ENCODE measurements at regions not wholly inside any gene's neighbourhood (a gene's known extent, or its start where the extent isn't known, plus 50 kb on each side); places are given as distances from the start of the nearest gene placed in this dataset.

DNA sequence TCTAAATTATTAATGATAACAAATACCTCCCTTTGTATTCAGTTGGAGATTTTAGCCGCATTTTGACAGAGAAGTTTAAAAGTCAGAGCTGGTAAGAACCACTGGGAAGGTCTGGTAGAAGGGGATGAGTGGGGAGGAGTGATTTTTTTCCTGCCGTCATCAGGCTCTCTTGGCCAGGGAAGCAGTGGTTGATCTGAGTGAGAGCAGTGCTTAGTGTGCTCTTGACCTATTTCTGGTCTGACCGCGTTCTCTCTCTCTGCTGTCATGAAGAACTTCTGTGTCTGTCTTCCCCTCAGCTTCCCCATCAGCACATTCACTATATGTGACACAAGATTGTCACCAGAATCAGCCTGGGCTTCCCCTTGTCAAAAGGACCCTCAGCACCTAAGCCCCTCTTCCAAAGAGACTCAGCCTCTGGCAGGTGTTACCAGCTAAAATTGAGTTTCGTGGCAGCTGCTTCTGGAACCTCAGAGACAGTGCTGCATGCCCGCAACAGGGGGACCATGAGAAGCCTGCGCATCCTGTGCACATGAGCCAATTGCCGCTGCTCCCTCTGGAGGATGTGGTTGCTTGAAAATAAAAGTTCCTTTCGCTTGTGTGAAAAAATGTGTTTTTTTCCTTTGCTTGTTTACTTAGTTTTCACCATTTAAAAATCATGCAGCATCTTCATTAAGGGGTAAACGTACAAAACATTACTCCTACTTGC, 268.9 kb downstream of the C4orf33 start:
- no peak overlapping the region for H3K4me3 ChIP-seq (replicated peaks in 1 of 3; ENCODE audit: low read depth in 2 of 3, low read length in 3 of 3)
- Mint-ChIP-seq H3K36me3 (no peaks in the 10 kb centered on the region), H3K27me3 (ENCODE audit: low read depth in 3 of 3) (peaks cover 2 to 7% (median 5%) of the 10 kb centered on the region in 3 donors), H3K9me3 (peaks cover 0 to 3% (median 0%) of the 10 kb centered on the region in 7 donors), H3K27ac (no peak overlapping the region), H3K4me3 (no peak overlapping the region), H3K4me1 (peaks cover 8% of the 10 kb centered on the region)
- peaks cover 0 to 5% of the 10 kb centered on the region in 2 donors for H3K27me3 ChIP-seq (ENCODE audit: control insufficient read depth in 2 of 2, insufficient read depth in 2 of 2, low read length in 2 of 2)
- DNase-seq = no peak
- WGBS (ENCODE audit: insufficient coverage) = 88% methylated on average over 6 of the region's 10 CpGs
- no peaks in the 10 kb centered on the region for H3K36me3 ChIP-seq (replicated peaks in 1 of 2; ENCODE audit: control insufficient read depth in 1 of 2, insufficient read depth in 2 of 2, low read length in 2 of 2)
- no peak overlapping the region for H3K27ac ChIP-seq (ENCODE audit: low read depth in 1 of 2, low read length in 2 of 2)
- H4K20me1 ChIP-seq (ENCODE audit: insufficient read depth, low read length) = no peaks in the 10 kb centered on the region
- H2AFZ ChIP-seq (ENCODE audit: insufficient read depth, low read depth, low read length, poor library complexity, severe bottlenecking) = no peak overlapping the region
- H3K4me2 ChIP-seq (replicated peaks; ENCODE audit: extremely low read depth, low read length, poor library complexity, severe bottlenecking) = no peak overlapping the region
- TF ChIP-seq, protein P1, sequence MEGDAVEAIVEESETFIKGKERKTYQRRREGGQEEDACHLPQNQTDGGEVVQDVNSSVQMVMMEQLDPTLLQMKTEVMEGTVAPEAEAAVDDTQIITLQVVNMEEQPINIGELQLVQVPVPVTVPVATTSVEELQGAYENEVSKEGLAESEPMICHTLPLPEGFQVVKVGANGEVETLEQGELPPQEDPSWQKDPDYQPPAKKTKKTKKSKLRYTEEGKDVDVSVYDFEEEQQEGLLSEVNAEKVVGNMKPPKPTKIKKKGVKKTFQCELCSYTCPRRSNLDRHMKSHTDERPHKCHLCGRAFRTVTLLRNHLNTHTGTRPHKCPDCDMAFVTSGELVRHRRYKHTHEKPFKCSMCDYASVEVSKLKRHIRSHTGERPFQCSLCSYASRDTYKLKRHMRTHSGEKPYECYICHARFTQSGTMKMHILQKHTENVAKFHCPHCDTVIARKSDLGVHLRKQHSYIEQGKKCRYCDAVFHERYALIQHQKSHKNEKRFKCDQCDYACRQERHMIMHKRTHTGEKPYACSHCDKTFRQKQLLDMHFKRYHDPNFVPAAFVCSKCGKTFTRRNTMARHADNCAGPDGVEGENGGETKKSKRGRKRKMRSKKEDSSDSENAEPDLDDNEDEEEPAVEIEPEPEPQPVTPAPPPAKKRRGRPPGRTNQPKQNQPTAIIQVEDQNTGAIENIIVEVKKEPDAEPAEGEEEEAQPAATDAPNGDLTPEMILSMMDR (IDR thresholded peaks at IDR 0.05) = no peak
- no peaks in the 10 kb centered on the region for H3K9me3 ChIP-seq (replicated peaks in 1 of 2; ENCODE audit: control insufficient read depth in 1 of 2, insufficient read depth in 1 of 2, low read length in 2 of 2)
- no peaks in the 10 kb centered on the region for H3K79me2 ChIP-seq (ENCODE audit: insufficient read depth, low read length)
- intact Hi-C loops (cut with micrococcal nuclease) = no loop called here
- H3K4me1 ChIP-seq (ENCODE audit: control insufficient read depth in 1 of 2, insufficient read depth in 2 of 2, low read length in 2 of 2) = no peaks in the 10 kb centered on the region
- no peak overlapping the region for H3K9ac ChIP-seq (ENCODE audit: insufficient read depth, low read length, poor library complexity, severe bottlenecking)

DNA sequence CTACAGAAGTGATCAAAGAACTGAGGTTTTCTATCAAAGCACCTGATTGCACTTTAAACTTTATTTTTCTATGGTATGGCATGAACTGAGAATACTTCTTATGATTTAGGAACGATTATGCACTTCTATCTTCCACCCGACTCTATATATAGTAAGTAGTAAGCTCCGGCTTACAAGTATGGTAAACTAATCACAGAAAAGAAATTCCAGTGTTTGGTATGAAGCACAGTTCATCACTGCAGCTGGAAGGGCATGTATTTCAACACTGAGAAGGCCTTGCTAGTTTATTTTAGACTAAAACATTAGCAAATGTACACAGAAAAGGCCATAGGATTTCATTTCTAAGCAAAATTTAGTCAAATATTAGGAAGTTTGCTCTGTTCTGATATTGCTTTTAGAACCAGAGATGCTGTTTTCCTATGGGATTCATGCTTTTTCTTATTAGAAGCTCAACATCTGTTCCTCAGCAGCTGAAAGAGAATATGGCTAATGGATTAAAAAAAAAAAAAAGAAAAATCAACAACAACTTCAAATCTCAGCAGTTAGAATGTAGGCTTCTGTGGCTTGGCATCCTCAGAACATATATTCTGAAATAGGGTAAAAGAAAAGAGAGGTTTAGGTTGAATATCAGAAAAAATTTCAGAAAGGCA, 273.5 kb downstream of the C4orf33 start:
- H3K4me3 ChIP-seq (replicated peaks in 1 of 3; ENCODE audit: low read depth in 2 of 3, low read length in 3 of 3) = no peak overlapping the region
- H3K79me2 ChIP-seq (ENCODE audit: insufficient read depth, low read length) = no peaks in the 10 kb centered on the region
- H3K9me3 ChIP-seq (replicated peaks in 1 of 2; ENCODE audit: control insufficient read depth in 1 of 2, insufficient read depth in 1 of 2, low read length in 2 of 2) = no peaks in the 10 kb centered on the region
- Mint-ChIP-seq H3K4me3 (peak overlapping the region in 1 of 2 donors; percentile 1), H3K36me3 (no peaks in the 10 kb centered on the region), H3K27me3 (ENCODE audit: low read depth in 3 of 3) (peaks cover 2 to 11% (median 8%) of the 10 kb centered on the region in 3 donors), H3K9me3 (no peaks in the 10 kb centered on the region), H3K27ac (no peak overlapping the region), H3K4me1 (peaks cover 3% of the 10 kb centered on the region)
- no peak overlapping the region for H2AFZ ChIP-seq (ENCODE audit: insufficient read depth, low read depth, low read length, poor library complexity, severe bottlenecking)
- no peaks in the 10 kb centered on the region for H4K20me1 ChIP-seq (ENCODE audit: insufficient read depth, low read length)
- no peak overlapping the region for H3K9ac ChIP-seq (ENCODE audit: insufficient read depth, low read length, poor library complexity, severe bottlenecking)
- H3K27me3 ChIP-seq (ENCODE audit: control insufficient read depth in 2 of 2, insufficient read depth in 2 of 2, low read length in 2 of 2) = peaks cover 0 to 7% of the 10 kb centered on the region in 2 donors
- DNase-seq = no peak
- TF ChIP-seq, protein P1 (IDR thresholded peaks at IDR 0.05) = no peak
- WGBS (ENCODE audit: insufficient coverage) = no CpG with 5 or more reads among the region's 3 CpGs
- H3K4me2 ChIP-seq (replicated peaks; ENCODE audit: extremely low read depth, low read length, poor library complexity, severe bottlenecking) = no peak overlapping the region
- H3K36me3 ChIP-seq (replicated peaks in 1 of 2; ENCODE audit: control insufficient read depth in 1 of 2, insufficient read depth in 2 of 2, low read length in 2 of 2) = no peaks in the 10 kb centered on the region
- H3K27ac ChIP-seq (ENCODE audit: low read depth in 1 of 2, low read length in 2 of 2) = no peak overlapping the region
- intact Hi-C loops (cut with micrococcal nuclease) = no loop called here
- H3K4me1 ChIP-seq (ENCODE audit: control insufficient read depth in 1 of 2, insufficient read depth in 2 of 2, low read length in 2 of 2) = no peaks in the 10 kb centered on the region
